Retina (tissue), 1 donor: ENCODE measurements at regions not wholly inside any gene's neighbourhood (a gene's known extent, or its start where the extent isn't known, plus 50 kb on each side); places are given as distances from the start of the nearest gene placed in this dataset.

Experiments
- DNase-seq: peaks from one replicate; pipeline ENCODE4 v3.0.0-alpha.2; 2016

DNA sequence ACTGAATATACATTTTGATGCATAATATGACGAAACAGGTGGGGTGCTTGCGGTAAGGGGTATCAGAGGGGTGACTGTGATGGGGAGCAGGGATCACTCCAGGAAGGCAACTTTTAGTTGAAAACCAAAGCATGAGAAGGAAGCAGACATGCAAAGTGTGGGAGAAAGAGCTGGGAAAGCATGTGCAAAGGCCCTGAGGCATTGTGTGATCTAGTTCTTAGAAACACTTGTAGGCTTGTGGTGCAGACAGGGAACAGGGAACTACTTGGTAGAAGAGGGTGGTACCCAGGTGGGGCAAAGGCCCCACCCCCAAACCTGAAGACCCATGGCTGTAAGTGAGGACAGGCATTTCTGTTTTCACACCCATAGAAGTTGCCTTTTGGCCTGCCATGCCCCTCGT, 459.9 kb upstream of the EEF2KMT start:
- no peak for DNase-seq

DNA sequence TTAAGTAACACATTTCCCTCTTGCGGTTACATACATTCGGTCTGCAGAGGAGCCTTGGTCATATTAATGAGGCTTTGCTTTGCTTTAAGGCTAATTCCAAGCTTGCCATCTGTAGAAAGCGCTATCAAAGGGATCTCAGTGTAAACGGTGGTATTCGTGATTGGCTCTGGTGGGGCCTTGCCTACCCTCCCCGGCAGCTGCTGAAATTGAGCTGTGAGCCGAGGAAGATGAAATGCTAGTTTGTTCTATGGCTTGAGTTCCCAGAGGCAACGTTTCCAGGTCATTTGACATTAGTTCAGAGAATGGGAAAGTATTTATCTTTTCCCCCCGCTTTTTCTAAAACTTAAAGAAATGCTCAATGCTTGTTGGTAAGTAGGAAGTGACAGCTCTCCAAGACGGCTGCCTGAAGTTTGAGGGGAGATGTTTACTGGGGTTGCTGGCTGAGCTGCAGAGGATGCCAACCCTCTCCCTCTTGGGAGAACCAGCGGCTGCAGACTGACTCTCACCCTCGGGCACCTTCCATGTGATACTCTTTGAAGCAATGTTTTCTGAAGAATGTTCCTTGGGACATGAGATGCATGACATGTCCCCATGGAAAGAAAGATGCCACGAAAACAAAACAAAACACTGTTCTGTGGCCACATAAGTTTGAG, 458.7 kb upstream of the EEF2KMT start:
- no peak for DNase-seq

DNA sequence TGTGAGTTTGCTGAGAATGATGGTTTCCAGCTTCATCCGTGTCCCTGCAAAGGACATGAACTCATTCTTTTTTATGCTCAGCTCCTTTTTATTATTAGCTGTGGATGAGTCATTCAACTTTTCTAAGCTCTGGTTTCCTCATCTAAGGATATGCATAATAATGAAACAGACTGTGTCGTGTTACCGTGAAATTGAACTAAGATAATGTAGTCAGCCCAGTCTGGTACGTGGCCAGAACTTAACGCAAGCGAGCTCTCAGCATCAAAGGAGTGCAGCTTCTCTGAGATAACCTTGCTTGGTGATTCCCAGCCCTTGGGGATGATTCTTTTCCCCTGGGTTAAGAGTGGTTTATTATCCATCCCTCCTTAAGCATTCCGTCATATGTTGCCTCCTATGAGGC, 454.3 kb upstream of the EEF2KMT start:
- DNase-seq = no peak

DNA sequence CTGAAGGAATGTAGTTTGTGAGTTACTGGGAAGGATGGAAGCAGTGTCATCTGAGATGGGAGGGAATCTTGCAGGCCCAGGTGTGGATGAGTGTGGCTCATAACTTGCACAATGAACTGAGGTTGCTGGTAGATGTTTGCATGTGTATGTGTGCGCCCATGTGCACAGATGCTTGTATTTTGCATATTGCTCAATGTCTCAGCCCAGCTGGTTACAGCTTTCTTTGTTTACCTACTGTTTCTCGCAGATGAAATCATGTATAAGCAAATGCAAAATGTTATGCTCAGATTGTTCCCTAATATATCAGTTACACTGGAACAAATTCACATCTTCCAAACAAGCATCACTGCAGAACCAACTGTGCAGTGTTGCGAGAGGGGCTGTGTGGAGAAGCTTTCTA, 452.2 kb upstream of the EEF2KMT start:
- no peak for DNase-seq

DNA sequence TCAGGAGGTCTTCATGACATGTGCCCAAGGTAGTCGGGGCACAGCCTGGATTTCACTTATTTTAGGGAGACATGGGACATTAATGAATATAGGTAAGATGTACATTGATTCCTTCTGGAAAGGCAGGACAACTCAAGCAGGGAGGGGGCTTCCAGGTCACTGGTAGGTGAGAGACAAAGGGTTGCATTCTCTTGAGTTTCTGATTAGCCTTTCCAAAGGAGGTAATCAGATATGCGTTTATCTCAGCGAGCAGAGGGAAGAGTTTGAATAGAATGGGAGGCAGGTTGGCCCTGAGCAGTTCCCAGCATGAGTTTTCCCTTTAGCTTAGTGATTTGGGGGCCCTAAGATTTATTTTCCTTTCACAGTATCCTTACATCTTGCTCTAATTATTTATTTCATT, 443.8 kb upstream of the EEF2KMT start:
- no peak for DNase-seq

DNA sequence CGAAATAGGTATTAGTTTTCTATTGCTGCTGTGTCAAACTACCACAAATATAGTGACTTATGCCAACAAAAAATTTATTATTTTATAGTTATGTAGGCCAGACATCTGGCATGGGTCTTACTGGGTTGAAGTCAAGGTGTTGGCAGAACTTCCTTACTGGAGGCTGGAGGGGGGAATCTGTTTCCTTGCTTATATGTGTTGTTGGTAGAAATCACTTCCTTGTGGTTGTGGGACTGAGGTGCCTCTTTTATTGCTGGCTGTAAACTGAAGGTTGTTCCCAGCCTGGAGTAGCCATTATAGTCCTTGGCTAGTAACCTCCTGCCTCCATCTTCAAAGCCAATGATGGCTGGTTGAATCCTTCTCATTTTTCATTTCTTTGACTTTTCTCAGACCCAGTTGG, 439.8 kb upstream of the EEF2KMT start:
- no peak for DNase-seq

DNA sequence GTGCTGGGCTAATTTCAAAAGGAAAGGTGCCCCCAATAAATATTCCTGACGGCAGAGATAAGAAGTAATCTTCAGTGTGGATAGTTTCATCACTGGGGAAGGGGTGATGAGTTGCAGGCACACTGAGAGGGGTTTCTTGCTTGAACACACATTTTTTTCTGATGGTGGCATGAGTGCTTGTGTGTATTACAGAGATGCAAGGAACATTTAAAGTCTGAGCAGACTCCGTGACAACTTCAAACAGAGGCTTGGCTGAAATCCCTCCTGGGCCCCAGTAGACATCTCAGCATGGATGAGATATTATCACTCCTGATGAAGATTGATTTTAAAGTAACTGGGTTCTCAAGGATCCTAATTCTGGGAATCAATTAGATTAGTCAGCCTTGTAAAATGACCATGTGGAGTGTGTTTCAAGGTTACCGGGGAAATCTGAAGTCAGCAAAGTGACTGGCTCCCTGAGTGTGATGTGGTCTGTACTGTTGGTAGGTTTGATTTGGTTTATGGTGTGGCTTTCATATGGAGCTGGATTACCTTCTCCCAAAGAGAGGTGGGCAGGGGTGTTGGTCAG, 435.8 kb upstream of the EEF2KMT start:
- DNase-seq = no peak

DNA sequence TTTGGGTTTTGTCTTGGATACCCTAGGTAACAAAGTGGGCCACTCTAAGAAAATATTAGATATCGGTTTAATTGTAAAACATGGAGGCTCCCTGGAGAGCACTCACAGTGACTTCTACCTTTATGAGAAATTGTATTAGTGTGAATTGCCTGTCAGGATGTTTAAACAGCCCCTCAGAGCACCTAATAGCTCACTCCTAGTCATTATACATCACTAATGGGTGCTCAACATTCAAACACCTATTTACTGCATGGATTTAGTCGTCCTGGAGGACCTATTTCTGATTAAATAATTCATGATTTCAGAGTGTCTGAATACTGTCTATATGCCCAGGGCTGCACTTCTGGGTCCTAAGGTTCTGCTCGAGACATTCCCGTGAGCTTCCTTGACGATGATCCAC, 430.2 kb upstream of the EEF2KMT start:
- DNase-seq = no peak

DNA sequence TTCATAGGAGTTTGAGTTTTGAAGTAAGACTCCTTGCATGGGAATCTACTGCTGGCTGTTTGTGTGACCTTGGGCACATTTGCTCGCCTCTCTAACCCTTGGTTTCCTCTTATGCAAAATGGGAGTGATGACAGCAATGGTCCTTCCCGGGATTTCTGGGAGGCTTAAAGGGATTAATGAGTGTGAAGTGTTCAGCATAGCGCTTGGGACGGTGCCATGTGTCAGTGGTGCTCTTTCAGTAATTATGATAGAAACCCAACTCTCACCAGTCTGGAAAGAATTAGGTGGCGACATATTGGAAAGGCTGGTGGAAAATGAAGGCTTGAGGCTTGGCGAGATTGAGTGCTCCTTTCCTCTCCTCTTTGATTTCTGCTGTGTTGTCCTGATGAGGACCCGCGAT, 429.2 kb upstream of the EEF2KMT start:
- no peak for DNase-seq

DNA sequence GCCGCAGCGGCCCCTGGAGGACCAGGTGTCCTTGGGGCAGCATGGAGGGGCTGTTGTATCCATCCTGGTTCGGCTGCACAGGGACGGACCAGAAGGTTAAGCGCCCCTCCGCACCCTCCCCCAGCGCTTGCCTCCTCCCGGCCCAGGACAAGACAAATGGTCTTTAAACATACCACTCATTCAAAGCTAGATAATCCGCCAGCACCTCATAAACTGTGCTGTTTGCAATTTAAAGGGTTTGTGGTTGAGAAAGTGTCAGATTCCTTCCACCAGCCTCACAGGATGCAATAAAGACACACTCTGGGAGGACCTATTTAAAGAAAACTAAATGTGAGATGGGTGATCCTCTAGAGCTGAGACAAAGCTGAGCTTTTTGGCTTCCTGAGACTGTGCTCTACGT, 426.2 kb upstream of the EEF2KMT start:
- no peak for DNase-seq

DNA sequence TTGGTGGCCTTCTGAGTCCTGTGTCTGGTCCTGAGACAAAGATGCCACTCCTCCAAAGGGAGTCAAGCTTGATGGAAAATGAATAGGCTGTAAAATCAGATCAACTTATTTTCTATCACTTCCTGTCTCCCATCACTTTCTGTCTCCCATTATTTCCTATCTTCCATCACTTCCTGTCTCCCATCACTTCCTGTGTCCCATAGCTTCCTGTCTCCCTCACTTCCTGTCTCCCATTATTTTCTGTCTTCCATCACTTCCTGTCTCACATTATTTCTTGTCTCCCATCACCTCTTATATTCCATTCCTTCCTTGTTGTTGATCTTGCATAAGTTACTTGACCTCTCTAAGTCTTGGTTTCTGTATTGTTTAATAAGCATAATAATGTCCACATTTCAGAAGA, 418.5 kb upstream of the EEF2KMT start:
- no peak for DNase-seq

DNA sequence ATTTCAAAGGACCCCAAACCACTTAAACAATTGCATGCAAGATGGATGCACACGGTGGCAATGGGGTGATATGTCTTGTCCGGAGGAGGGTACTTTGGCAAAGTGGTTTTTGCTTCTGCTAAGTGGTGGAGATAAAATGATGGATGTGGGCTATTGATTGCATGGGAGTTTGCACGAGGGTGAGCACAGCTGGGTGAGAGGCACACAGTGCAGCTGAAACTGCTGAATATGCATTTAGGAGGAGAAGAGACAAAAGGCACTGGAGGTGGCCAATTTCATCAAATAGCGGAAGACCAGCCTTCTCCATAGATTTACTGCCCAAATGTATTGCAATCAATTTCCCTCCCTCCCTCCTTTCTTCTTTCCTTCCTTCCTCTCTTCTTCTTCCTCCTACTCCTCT, 414.4 kb upstream of the EEF2KMT start:
- DNase-seq = no peak

DNA sequence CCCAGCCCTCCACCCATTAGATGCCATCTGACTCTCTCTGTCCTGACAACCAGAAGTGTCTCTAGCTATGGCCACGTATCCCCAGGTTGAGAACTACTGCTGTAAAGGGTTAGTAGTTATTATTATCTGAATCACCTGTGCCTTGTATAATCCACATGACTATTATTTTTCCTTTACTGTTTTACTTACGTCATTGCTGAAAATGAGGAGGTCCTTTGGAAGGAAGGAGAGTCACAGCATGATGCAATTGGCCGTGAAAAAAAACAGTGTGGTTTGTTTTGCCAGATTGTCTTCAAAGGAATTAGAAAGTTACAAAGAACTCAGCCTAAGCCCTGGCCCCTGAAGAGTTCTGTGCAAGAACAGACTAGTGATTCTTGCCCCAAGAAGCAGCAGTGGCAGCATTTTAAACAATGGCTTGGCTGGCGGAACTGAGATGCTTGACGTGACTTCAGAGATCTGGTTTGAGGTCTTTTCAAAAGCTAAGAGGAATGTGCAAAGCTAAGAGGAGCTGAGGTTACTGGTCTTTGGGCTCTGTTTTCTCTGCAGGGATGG, 413.3 kb upstream of the EEF2KMT start:
- DNase-seq = no peak

DNA sequence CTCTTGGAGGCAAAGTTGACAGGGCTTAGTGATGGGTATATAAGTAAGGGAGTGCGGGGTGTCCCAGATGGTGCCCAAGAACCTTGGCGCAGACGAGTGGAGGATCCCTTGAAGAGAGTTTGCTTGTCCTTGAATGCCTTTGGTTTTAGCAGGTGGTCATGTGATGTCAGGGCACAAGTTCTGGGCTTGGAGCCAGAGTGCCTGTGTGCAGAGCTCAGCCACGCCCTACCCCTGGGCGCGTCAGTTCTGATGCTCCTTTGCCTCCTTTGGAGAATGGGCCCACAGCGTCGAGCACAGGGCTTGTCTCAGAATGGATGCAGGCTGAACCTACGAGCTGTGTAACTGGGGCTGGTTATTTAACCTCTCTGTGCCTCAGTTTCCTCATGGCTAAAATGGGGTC, 412.2 kb upstream of the EEF2KMT start:
- DNase-seq = no peak

DNA sequence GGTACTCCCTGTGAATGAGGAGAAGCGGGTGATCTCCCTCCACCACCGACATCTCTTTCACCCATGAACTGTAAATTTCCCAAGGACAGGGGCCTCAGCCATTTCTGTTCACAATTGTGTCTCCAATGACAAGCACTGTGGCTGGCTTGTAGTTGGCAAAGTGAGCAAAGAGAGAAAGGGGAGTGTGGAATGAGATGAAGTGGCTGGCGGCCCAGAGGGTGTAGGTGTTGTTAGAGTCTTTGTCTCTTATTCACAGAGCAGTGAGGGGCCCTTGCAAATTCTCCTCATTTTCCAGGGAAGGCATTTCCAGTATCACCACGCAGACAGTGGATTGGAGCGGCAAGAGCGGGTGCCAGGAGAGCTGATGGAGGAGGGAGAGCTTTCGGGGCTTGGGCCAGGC, 411.7 kb upstream of the EEF2KMT start:
- no peak for DNase-seq

DNA sequence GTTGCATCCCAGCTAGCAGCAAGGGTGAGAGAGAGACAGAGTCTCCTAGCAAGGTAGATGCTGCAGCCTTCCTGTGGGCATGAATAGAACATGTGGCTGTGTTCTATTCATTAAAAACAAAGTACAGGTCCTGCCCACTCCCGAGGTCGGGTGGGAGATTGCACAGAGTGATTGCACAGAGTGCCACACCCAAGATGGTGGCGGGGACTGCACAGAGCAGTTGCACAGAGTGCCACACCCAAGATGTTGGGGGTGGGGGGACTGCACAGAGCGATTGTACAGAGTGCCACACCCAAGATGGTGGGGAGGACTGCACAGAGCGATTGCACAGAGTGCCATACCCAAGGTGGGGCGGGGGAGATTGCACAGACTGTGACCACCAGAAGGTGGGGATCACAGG, 410.8 kb upstream of the EEF2KMT start:
- no peak for DNase-seq

DNA sequence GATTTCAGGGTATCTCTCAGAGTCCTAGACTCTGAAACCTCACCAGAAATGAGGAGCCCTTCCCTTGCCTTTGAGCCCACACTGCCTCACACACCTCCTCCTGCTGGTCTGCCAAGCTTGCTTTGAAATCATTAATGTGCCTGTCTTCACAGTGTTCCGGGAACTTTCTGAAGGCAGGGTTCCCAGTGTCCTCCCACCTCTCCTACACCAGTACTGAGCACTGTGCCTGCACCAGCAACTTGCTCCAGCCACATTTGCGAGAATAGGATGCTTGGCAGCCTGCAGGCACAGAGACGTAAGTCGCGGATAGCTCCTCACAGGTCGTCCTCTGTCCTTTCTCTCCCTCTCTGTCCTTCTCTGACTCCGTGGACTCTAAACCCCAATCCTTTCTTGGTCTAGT, 408.4 kb upstream of the EEF2KMT start:
- no peak for DNase-seq

DNA sequence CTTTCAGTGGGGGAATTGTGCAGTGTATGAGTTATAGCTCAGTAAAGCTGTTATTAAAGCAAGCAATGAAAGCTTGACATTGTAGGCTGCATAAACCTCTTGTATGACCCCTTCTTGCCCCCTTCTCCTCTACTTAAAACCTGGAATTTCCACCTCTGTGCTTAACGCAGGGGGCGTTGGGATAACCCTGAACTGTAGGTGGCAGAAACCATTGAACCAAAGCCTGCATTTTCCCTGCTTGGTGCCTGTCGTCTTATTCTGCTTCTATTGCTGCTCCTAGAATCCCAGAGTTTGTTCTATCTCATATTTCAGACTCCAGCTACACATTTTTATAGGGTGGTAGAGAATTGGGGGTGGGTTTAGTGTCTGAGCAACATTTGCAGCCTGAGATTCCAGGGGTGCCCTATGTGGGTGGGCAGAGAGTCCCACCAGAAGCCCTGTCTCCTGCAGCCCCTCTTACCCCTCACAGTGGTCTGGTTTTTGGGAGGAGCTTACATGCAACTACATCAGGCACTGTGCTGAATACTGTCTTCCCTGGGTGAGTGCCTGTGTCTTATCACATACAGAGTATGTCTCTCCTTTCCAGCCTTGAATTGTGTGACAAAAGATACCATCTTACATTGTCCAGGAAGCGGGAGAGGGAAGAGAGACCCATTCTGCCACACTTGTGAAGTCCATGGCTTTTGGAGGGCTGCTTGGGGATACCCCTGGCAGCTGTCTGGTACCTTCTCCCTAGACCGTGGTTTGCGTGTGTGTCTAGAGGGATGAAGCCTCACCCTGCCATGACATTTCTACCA, 407.7 kb upstream of the EEF2KMT start:
- no peak for DNase-seq

DNA sequence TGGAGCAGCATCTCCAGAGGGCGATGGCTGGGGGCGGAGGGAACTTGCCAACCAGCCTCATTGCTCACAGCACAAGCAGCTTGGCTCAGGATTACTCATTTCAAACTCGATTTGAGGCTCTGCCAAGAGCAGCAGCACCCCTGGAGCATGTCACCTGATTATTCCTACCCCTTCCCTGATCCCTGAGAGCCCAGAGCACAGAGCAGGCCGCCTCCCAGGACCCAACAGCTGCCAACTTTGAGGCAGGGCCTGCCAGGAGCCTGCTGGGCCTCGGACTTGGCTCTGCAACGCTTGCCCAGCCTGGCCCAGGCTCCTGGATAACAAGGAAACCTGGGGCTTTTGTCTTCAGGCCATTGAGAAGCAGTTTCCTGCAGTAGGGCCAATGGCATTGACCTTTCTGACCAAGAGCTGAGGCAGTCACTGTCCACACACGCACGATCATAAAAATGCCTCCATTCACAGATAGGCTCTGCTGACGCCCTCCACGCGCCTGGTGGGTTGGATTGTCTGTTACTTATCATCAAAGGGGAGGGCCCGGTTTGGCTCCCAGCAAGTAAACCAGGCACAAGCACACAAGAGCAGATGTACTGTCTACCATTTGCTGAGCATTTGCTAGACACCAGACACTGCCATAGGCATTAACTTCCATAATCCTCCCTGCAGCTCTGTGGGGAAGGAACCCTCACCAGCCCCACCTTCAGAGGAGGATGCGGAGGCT, 406.6 kb upstream of the EEF2KMT start:
- no peak for DNase-seq

DNA sequence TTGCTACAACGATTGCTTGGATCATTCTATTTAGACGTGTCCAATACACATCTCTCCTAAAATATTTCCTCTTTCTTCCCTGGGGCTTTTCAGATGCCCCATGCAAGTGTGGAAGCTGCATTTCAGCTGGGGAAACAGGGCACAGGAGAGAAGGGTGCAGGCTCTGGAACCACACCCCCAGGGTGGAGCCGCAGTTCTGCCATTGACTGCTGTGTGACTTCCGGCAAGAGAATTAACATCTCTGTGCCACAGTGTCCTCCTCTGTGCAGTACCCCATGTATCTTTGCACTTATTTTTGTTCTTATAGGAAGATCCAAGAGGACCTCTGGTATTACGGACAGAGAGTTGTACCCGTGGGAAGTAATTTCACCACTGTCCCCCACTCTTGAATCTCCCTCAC, 405.3 kb upstream of the EEF2KMT start:
- DNase-seq = no peak

DNA sequence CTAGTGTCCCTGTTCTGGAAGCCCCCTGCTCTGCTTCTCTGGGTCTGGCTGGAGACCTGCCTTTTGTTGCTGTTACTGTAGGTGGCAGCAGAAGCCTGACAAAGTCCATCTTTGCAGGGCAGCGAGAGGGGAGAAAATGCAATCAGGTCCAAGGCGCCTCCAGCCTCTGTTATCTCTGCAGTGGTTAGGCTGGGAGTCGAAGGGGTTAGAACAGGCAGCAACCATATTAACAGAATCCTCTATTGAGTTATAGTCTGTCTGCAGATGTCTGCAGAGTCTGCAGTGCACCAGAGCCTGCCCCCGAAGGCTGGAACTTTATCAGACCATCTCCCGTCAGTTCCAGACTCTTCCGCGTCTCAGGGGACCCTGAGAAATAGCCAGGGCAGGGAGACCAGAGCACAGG, 404.9 kb upstream of the EEF2KMT start:
- DNase-seq = peak; percentile 70

DNA sequence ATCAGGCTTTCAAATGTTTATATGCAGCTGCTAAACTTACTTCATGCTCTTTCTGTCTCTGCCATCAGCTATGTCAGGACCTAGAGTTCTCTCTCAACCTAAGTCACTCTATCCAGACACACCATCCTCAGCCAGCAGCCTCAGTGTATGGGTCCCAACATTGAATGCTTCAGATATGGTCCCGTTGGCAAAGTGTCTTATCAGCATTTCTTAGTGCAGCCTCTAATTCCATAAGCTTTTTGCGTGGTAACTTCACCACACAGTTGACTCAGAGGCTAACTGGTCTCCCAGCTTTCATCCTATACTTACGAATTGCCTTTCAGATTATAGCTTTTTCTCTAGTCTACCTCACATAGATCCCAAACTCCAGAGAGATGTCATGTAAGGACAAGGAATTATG, 402.9 kb upstream of the EEF2KMT start:
- DNase-seq = no peak

DNA sequence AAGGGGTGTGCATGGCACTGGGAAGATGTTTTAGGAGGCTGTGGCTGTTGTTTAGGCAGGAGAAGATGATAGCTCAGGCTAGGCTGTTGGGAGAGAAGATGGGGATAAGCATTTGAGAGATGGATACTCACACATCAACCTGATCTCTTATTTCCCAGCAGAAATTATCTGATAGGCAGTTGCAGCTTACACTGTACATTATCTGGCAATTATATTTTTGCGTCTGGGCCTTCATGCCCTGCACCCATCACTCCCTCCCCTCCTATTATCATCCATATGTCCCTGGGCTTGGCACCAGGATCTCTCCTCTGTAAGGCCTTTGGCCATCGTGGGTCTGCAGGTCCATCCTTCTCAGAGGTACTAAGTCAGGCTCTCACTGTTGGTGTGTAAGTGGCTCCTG, 401.0 kb upstream of the EEF2KMT start:
- no peak for DNase-seq

DNA sequence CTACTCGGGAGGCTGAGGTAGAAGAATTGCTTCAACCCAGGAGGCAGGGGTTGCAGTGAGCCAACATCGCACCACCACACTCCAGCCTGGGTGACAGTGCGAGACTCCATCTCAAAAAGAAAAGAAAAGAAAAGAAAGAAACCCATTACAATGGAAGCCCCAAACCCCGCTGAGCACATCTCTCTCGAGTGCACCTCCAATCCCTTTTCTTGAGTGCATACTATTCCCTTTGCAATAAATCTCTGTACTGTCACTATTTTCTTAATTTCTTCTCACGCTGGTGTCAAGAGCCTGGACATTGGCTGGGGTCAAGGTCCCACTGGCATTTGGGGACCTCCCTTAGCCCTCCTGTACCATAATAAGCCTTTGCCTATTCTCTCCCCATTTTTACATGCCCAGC, 398.4 kb upstream of the EEF2KMT start:
- DNase-seq = no peak
